GM12878 (cell line): ENCODE measurements at regions not wholly inside any gene's neighbourhood (a gene's known extent, or its start where the extent isn't known, plus 50 kb on each side); places are given as distances from the start of the nearest gene placed in this dataset.

Experiments
- CEBPB ChIP-seq, 2 experiments: fragments of 150-350 bp in 1 of 2; IDR thresholded peaks; 2 replicates each; pipeline ENCODE4 v1.6.1; 2012 to 2014; ENCODE audit warnings: low read depth in 2 of 2, low read length in 2 of 2, borderline replicate concordance in 1 of 2, inconsistent platforms in 1 of 2
- EZH2 ChIP-seq: IDR thresholded peaks from 2 replicates; pipeline ENCODE4 v1.6.1; 2012; ENCODE audit warnings: low read depth, mild to moderate bottlenecking, control low read depth, inconsistent platforms, low read length, borderline replicate concordance; ENCODE audit not compliant: control insufficient read depth
- FOXK2 ChIP-seq: fragments of 450-650 bp; IDR thresholded peaks from 2 replicates; pipeline ENCODE4 v1.6.1; 2017; ENCODE audit warnings: mild to moderate bottlenecking, moderate library complexity
- JUND ChIP-seq: IDR thresholded peaks from 2 replicates; pipeline ENCODE4 v1.6.1; 2012; ENCODE audit warnings: low read depth, mild to moderate bottlenecking, low read length, improper control_type of control experiment, moderate library complexity
- NR2C2 ChIP-seq: IDR thresholded peaks from 2 replicates; pipeline ENCODE4 v1.6.1; 2011; ENCODE audit warnings: borderline replicate concordance, low read depth; ENCODE audit not compliant: control insufficient read depth, insufficient read length
- PKNOX1 ChIP-seq: fragments of 450-650 bp; IDR thresholded peaks from 2 replicates; pipeline ENCODE4 v1.6.1; 2016; ENCODE audit warnings: mild to moderate bottlenecking
- POLR2A ChIP-seq: IDR thresholded peaks from 2 replicates; pipeline ENCODE4 v1.6.1; 2011; ENCODE audit warnings: low read depth, mild to moderate bottlenecking, low read length
- REST ChIP-seq: IDR thresholded peaks from 2 replicates; pipeline ENCODE4 v1.6.1; 2012; ENCODE audit warnings: mild to moderate bottlenecking, low read depth, low read length
- SRF ChIP-seq, 2 experiments: IDR thresholded peaks; 2 replicates each; pipeline ENCODE4 v1.6.1; 2011; ENCODE audit warnings: low read depth in 2 of 2, low read length in 2 of 2, mild to moderate bottlenecking in 1 of 2, moderate library complexity in 1 of 2
- USF2 ChIP-seq: IDR thresholded peaks from 2 replicates; pipeline ENCODE4 v1.6.1; 2011; ENCODE audit warnings: low read depth, low read length, improper control_type of control experiment, borderline replicate concordance
- TF ChIP-seq, protein P1 (sequence below), 3 experiments: IDR thresholded peaks in 2 of 3; conservative IDR thresholded peaks in 1 of 3; 2 replicates each; pipeline ENCODE4 v1.5.1; 2011; ENCODE audit warnings: low read depth in 3 of 3, low read length in 3 of 3, mild to moderate bottlenecking in 3 of 3, control low read depth in 2 of 3, moderate library complexity in 2 of 3, inconsistent platforms in 1 of 3, mixed read lengths in 1 of 3; ENCODE audit not compliant: control insufficient read depth in 2 of 3, insufficient read depth in 1 of 3; ENCODE audit errors: extremely low read depth in 1 of 3

GRCh38 chr4:134624365-134624764 is 422.8 kb upstream of the PABPC4L start:
- TF ChIP-seq NR2C2 (no peak), REST (no peak), POLR2A (no peak), EZH2 (no peak), USF2 (no peak), PKNOX1 (no peak), JUND (no peak), FOXK2 (no peak), SRF (IDR thresholded peaks at IDR 0.05; ENCODE audit: low read depth in 2 of 2, low read length in 2 of 2) (no peak), CEBPB (IDR thresholded peaks at IDR 0.05; ENCODE audit: borderline replicate concordance in 1 of 2, low read depth in 2 of 2, low read length in 2 of 2) (no peak)
- TF ChIP-seq, protein P1, sequence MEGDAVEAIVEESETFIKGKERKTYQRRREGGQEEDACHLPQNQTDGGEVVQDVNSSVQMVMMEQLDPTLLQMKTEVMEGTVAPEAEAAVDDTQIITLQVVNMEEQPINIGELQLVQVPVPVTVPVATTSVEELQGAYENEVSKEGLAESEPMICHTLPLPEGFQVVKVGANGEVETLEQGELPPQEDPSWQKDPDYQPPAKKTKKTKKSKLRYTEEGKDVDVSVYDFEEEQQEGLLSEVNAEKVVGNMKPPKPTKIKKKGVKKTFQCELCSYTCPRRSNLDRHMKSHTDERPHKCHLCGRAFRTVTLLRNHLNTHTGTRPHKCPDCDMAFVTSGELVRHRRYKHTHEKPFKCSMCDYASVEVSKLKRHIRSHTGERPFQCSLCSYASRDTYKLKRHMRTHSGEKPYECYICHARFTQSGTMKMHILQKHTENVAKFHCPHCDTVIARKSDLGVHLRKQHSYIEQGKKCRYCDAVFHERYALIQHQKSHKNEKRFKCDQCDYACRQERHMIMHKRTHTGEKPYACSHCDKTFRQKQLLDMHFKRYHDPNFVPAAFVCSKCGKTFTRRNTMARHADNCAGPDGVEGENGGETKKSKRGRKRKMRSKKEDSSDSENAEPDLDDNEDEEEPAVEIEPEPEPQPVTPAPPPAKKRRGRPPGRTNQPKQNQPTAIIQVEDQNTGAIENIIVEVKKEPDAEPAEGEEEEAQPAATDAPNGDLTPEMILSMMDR (IDR thresholded peaks at IDR 0.05 in 2 of 3, conservative IDR thresholded peaks at IDR 0.05 in 1 of 3; ENCODE audit: control insufficient read depth in 2 of 3, extremely low read depth in 1 of 3, insufficient read depth in 1 of 3, low read depth in 3 of 3, low read length in 3 of 3), result no peak
